ENCODE measurements at regions not wholly inside any gene's neighbourhood (a gene's known extent, or its start where the extent isn't known, plus 50 kb on each side); places are given as distances from the start of the nearest gene placed in this dataset.
"Not testable (repeated sequence)": the region's sequence is repeated elsewhere in the genome, so short reads cannot be mapped to it uniquely, and the experiment has no call there.

- Histone ChIP-seq H3K9me3 (ENCODE audit: control insufficient read depth, low read length) (no peaks in the 10 kb centered on the region), H3K9ac (ENCODE audit: low read length) (no peak overlapping the region), H3K36me3 (ENCODE audit: control insufficient read depth, insufficient read depth, low read length) (no peaks in the 10 kb centered on the region), H3K4me3 (ENCODE audit: low read length) (no peak overlapping the region), H3K27me3 (ENCODE audit: control insufficient read depth, insufficient read depth, low read length) (no peaks in the 10 kb centered on the region), H3K4me1 (ENCODE audit: control insufficient read depth, insufficient read depth, low read length) (no peaks in the 10 kb centered on the region)
Measured at GRCh38 chr12:30314506-30315100, 381.1 kb downstream of the IPO8 start.

DNA sequence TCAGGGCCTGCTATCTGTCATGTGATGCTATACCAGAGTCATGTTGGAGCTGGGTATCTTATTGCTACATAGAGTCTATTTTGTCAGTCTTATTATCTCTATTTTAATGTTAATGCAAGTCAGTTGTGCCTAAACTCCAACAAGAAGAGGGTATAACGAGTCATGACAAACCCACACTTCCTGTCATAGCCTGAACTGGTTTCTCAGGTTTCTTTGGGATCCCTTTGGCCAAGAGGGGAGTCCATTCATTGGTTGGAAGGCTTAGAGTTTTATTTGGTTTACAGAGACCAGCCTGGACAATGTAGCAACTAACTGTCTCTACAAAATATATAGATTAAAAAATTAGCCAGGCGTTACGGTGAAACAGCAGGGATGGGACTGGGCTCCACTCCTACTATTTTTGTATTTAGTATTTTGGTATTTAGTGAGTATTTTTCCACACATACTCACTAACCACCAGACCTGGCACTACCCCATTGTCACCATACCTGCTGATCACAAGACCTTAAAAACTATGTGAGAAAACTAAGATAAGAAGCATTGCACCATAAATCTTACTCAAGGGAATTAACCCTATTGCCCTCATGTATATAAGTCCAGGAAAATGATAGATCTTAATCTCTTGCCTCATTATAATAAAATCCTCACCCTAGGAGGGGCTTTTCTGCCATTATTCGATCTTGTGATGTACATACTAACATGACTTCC is 387.5 kb downstream of the IPO8 start:
- Histone ChIP-seq H3K9me3 (ENCODE audit: control insufficient read depth, low read length) (no peaks in the 10 kb centered on the region), H3K27me3 (ENCODE audit: control insufficient read depth, insufficient read depth, low read length) (no peaks in the 10 kb centered on the region), H3K36me3 (ENCODE audit: control insufficient read depth, insufficient read depth, low read length) (no peaks in the 10 kb centered on the region), H3K4me1 (ENCODE audit: control insufficient read depth, insufficient read depth, low read length) (no peaks in the 10 kb centered on the region), H3K4me3 (ENCODE audit: low read length) (no peak overlapping the region), H3K9ac (ENCODE audit: low read length) (no peak overlapping the region)

- no peak overlapping the region for H3K9ac ChIP-seq (ENCODE audit: low read length)
- no peaks in the 10 kb centered on the region for H3K36me3 ChIP-seq (ENCODE audit: control insufficient read depth, insufficient read depth, low read length)
- no peaks in the 10 kb centered on the region for H3K4me1 ChIP-seq (ENCODE audit: control insufficient read depth, insufficient read depth, low read length)
- no peaks in the 10 kb centered on the region for H3K27me3 ChIP-seq (ENCODE audit: control insufficient read depth, insufficient read depth, low read length)
- no peak overlapping the region for H3K4me3 ChIP-seq (ENCODE audit: low read length)
- H3K9me3 ChIP-seq (ENCODE audit: control insufficient read depth, low read length): no peaks in the 10 kb centered on the region
Measured at GRCh38 chr12:30304528-30304927, 391.1 kb downstream of the IPO8 start.

- no peaks in the 10 kb centered on the region for H3K4me1 ChIP-seq (ENCODE audit: control insufficient read depth, insufficient read depth, low read length)
- no peak overlapping the region for H3K9ac ChIP-seq (ENCODE audit: low read length)
- H3K9me3 ChIP-seq (ENCODE audit: control insufficient read depth, low read length): no peaks in the 10 kb centered on the region
- no peaks in the 10 kb centered on the region for H3K27me3 ChIP-seq (ENCODE audit: control insufficient read depth, insufficient read depth, low read length)
- no peaks in the 10 kb centered on the region for H3K36me3 ChIP-seq (ENCODE audit: control insufficient read depth, insufficient read depth, low read length)
- no peak overlapping the region for H3K4me3 ChIP-seq (ENCODE audit: low read length)
Measured at GRCh38 chr12:30301291-30301690, 394.4 kb downstream of the IPO8 start.

GRCh38 chr12:30296486-30296885 is 399.2 kb downstream of the IPO8 start:
- Histone ChIP-seq H3K4me3 (ENCODE audit: low read length) (no peak overlapping the region), H3K27me3 (ENCODE audit: control insufficient read depth, insufficient read depth, low read length) (no peaks in the 10 kb centered on the region), H3K4me1 (ENCODE audit: control insufficient read depth, insufficient read depth, low read length) (no peaks in the 10 kb centered on the region), H3K36me3 (ENCODE audit: control insufficient read depth, insufficient read depth, low read length) (no peaks in the 10 kb centered on the region), H3K9ac (ENCODE audit: low read length) (no peak overlapping the region), H3K9me3 (ENCODE audit: control insufficient read depth, low read length) (no peaks in the 10 kb centered on the region)

- Histone ChIP-seq H3K4me3 (ENCODE audit: low read length) (no peak overlapping the region), H3K4me1 (ENCODE audit: control insufficient read depth, insufficient read depth, low read length) (no peaks in the 10 kb centered on the region), H3K36me3 (ENCODE audit: control insufficient read depth, insufficient read depth, low read length) (no peaks in the 10 kb centered on the region), H3K9me3 (ENCODE audit: control insufficient read depth, low read length) (no peaks in the 10 kb centered on the region), H3K9ac (ENCODE audit: low read length) (no peak overlapping the region), H3K27me3 (ENCODE audit: control insufficient read depth, insufficient read depth, low read length) (no peaks in the 10 kb centered on the region)
Measured at GRCh38 chr12:30286345-30286926, 409.2 kb downstream of the IPO8 start.

GRCh38 chr12:30278401-30278800 is 417.3 kb downstream of the IPO8 start:
- H3K27me3 ChIP-seq (ENCODE audit: control insufficient read depth, insufficient read depth, low read length): no peaks in the 10 kb centered on the region
- H3K9ac ChIP-seq (ENCODE audit: low read length): no peak overlapping the region
- no peaks in the 10 kb centered on the region for H3K9me3 ChIP-seq (ENCODE audit: control insufficient read depth, low read length)
- no peak overlapping the region for H3K4me3 ChIP-seq (ENCODE audit: low read length)
- no peaks in the 10 kb centered on the region for H3K4me1 ChIP-seq (ENCODE audit: control insufficient read depth, insufficient read depth, low read length)
- no peaks in the 10 kb centered on the region for H3K36me3 ChIP-seq (ENCODE audit: control insufficient read depth, insufficient read depth, low read length)

DNA sequence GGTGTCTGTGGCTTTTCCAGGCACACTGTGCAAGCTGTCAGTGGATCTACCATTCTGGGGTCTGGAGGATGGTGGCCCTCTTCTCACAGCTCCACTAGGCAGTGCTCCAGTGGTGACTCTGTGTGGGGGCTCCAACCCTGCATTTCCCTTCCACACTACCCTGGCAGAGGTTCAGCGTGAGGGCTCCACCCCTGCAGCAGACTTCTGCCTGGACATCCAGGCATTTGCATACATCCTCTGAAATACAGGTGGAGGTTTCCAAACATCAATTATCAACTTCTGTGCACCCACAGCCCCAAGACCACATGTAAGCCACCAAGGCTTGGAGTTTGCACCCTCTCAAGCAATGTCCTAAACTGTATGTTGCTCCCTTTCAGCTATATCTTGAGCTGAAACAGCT is 423.2 kb downstream of the IPO8 start:
- not testable (repeated sequence) for H3K27me3 ChIP-seq (ENCODE audit: control insufficient read depth, insufficient read depth, low read length); H3K4me3 ChIP-seq (ENCODE audit: low read length); H3K36me3 ChIP-seq (ENCODE audit: control insufficient read depth, insufficient read depth, low read length); H3K4me1 ChIP-seq (ENCODE audit: control insufficient read depth, insufficient read depth, low read length); H3K9ac ChIP-seq (ENCODE audit: low read length); H3K9me3 ChIP-seq (ENCODE audit: control insufficient read depth, low read length)

GRCh38 chr12:30269496-30269895 is 426.2 kb downstream of the IPO8 start:
- no peak overlapping the region for H3K4me3 ChIP-seq (ENCODE audit: low read length)
- H3K27me3 ChIP-seq (ENCODE audit: control insufficient read depth, insufficient read depth, low read length): no peaks in the 10 kb centered on the region
- no peak overlapping the region for H3K9ac ChIP-seq (ENCODE audit: low read length)
- H3K9me3 ChIP-seq (ENCODE audit: control insufficient read depth, low read length): no peaks in the 10 kb centered on the region
- no peaks in the 10 kb centered on the region for H3K4me1 ChIP-seq (ENCODE audit: control insufficient read depth, insufficient read depth, low read length)
- no peaks in the 10 kb centered on the region for H3K36me3 ChIP-seq (ENCODE audit: control insufficient read depth, insufficient read depth, low read length)

GRCh38 chr12:30268041-30268440 is 427.6 kb downstream of the IPO8 start:
- Histone ChIP-seq H3K9ac (ENCODE audit: low read length) (no peak overlapping the region), H3K9me3 (ENCODE audit: control insufficient read depth, low read length) (no peaks in the 10 kb centered on the region), H3K4me3 (ENCODE audit: low read length) (no peak overlapping the region), H3K27me3 (ENCODE audit: control insufficient read depth, insufficient read depth, low read length) (no peaks in the 10 kb centered on the region), H3K36me3 (ENCODE audit: control insufficient read depth, insufficient read depth, low read length) (no peaks in the 10 kb centered on the region), H3K4me1 (ENCODE audit: control insufficient read depth, insufficient read depth, low read length) (no peaks in the 10 kb centered on the region)

DNA sequence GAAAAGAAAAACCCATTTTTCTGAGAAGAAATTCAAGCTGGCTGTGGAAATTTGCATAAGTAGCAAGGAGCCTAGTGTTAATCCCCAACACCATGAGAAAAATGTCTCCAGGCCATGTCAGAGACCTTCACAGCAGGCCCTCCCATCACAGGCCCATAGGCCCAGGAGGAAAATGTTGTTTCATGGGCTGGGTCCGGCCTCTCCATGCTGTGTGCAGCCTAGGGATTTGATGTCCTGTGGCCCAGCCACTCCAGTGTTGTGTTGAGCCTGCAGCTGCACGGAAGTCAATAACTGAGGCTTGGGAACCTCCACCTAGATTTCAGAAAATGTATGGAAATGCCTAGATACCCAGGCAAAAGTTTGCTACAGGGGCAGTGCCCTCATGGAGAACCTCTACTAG is 432.2 kb downstream of the IPO8 start:
- Histone ChIP-seq H3K4me1 (ENCODE audit: control insufficient read depth, insufficient read depth, low read length) (no peaks in the 10 kb centered on the region), H3K9ac (ENCODE audit: low read length) (no peak overlapping the region), H3K36me3 (ENCODE audit: control insufficient read depth, insufficient read depth, low read length) (no peaks in the 10 kb centered on the region), H3K4me3 (ENCODE audit: low read length) (no peak overlapping the region), H3K9me3 (ENCODE audit: control insufficient read depth, low read length) (no peaks in the 10 kb centered on the region), H3K27me3 (ENCODE audit: control insufficient read depth, insufficient read depth, low read length) (no peaks in the 10 kb centered on the region)

- Histone ChIP-seq H3K4me3 (ENCODE audit: low read length) (no peak overlapping the region), H3K4me1 (ENCODE audit: control insufficient read depth, insufficient read depth, low read length) (no peaks in the 10 kb centered on the region), H3K36me3 (ENCODE audit: control insufficient read depth, insufficient read depth, low read length) (no peaks in the 10 kb centered on the region), H3K9me3 (ENCODE audit: control insufficient read depth, low read length) (no peaks in the 10 kb centered on the region), H3K9ac (ENCODE audit: low read length) (no peak overlapping the region), H3K27me3 (ENCODE audit: control insufficient read depth, insufficient read depth, low read length) (no peaks in the 10 kb centered on the region)
Measured at GRCh38 chr12:30257618-30258017, 438.1 kb downstream of the IPO8 start.

Measured in mucosa of stomach (tissue), 1 donor.